ENCODE measurements at regions not wholly inside any gene's neighbourhood (a gene's known extent, or its start where the extent isn't known, plus 50 kb on each side); places are given as distances from the start of the nearest gene placed in this dataset.

- TF ChIP-seq, protein P1, sequence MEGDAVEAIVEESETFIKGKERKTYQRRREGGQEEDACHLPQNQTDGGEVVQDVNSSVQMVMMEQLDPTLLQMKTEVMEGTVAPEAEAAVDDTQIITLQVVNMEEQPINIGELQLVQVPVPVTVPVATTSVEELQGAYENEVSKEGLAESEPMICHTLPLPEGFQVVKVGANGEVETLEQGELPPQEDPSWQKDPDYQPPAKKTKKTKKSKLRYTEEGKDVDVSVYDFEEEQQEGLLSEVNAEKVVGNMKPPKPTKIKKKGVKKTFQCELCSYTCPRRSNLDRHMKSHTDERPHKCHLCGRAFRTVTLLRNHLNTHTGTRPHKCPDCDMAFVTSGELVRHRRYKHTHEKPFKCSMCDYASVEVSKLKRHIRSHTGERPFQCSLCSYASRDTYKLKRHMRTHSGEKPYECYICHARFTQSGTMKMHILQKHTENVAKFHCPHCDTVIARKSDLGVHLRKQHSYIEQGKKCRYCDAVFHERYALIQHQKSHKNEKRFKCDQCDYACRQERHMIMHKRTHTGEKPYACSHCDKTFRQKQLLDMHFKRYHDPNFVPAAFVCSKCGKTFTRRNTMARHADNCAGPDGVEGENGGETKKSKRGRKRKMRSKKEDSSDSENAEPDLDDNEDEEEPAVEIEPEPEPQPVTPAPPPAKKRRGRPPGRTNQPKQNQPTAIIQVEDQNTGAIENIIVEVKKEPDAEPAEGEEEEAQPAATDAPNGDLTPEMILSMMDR (conservative IDR thresholded peaks at IDR 0.05; ENCODE audit: low read depth in 2 of 2), result no peak
- TF ChIP-seq EZH2phosphoT487 (IDR thresholded peaks at IDR 0.05; ENCODE audit: unreplicated experiment), result no peak
- TF ChIP-seq EZH2 (IDR thresholded peaks at IDR 0.05; ENCODE audit: low read depth, unreplicated experiment), result no peak
- TF ChIP-seq STAT1 (IDR thresholded peaks at IDR 0.05; ENCODE audit: unreplicated experiment), result no peak
These were observed 73.3 kb downstream of the ASCL4 start for GRCh38 chr12:107847830-107848229.

Measured in GM23338 (cell line).